ENCODE measurements at regions not wholly inside any gene's neighbourhood (a gene's known extent, or its start where the extent isn't known, plus 50 kb on each side); places are given as distances from the start of the nearest gene placed in this dataset.

- TF ChIP-seq GATA2 (CRISPR knock-in tag; IDR thresholded peaks at IDR 0.05): no peak
- TF ChIP-seq CEBPB (tag; IDR thresholded peaks at IDR 0.05): no peak
- no peak for TF ChIP-seq EP300 (IDR thresholded peaks at IDR 0.05; ENCODE audit: low read length)
- TF ChIP-seq ESRRA (IDR thresholded peaks at IDR 0.05; ENCODE audit: borderline replicate concordance, low read depth): no peak
- TF ChIP-seq HDAC6 (IDR thresholded peaks at IDR 0.05; ENCODE audit: low read depth, low read length): no peak
- no peak for TF ChIP-seq ZNF217 (CRISPR knock-in tag; IDR thresholded peaks at IDR 0.05)
- TF ChIP-seq ZBTB7A (IDR thresholded peaks at IDR 0.05; ENCODE audit: borderline replicate concordance, control insufficient read depth, low read depth, low read length): no peak
- TF ChIP-seq CTCF (IDR thresholded peaks at IDR 0.05 in 2 of 3, conservative IDR thresholded peaks at IDR 0.05 in 1 of 3; ENCODE audit: insufficient read depth in 2 of 3, low read depth in 1 of 3, low read length in 3 of 3): no peak
These were observed 146.2 kb upstream of the SMLR1 start for GRCh38 chr6:130681028-130681427.
